Keratinocyte (primary cell): ENCODE measurements at regions not wholly inside any gene's neighbourhood (a gene's known extent, or its start where the extent isn't known, plus 50 kb on each side); places are given as distances from the start of the nearest gene placed in this dataset.

Experiments used
- DNase-seq: peaks from one replicate; pipeline ENCODE4 v3.0.0-alpha.2; 2011; ENCODE audit warnings: low read depth, missing footprints, low spot score
- FAIRE-seq: peaks from 2 replicates; lab custom pipeline; 2011; peaks lifted over from hg19 to GRCh38; lab: Jason Lieb, UNC
- H2AFZ ChIP-seq: 2 replicates; pipeline ENCODE4 v1.6.0; 2012; ENCODE audit warnings: low read length, control low read depth, inconsistent platforms; ENCODE audit not compliant: control insufficient read depth
- H3K27ac ChIP-seq: 2 replicates; pipeline ENCODE4 v1.5.1; 2011; ENCODE audit warnings: low read length; ENCODE audit not compliant: control insufficient read depth, insufficient read depth
- H3K27me3 ChIP-seq: 3 replicates; pipeline ENCODE4 v1.6.0; 2011; ENCODE audit warnings: low read length; ENCODE audit not compliant: control insufficient read depth, insufficient read depth; ENCODE audit errors: extremely low read depth
- H3K36me3 ChIP-seq, 2 experiments: 2 replicates in 1 of 2; 3 replicates in 1 of 2; pipeline ENCODE4 v1.5.1; 2011; ENCODE audit warnings: low read length in 2 of 2, mild to moderate bottlenecking in 1 of 2; ENCODE audit not compliant: control insufficient read depth in 2 of 2, insufficient read depth in 2 of 2; ENCODE audit errors: extremely low read depth in 1 of 2
- H3K4me1 ChIP-seq: 3 replicates; pipeline ENCODE4 v1.5.1; 2011; ENCODE audit warnings: low read length; ENCODE audit not compliant: control insufficient read depth, insufficient read depth; ENCODE audit errors: extremely low read depth
- H3K4me2 ChIP-seq: 3 replicates; pipeline ENCODE4 v1.6.0; 2011; ENCODE audit warnings: low read depth, low read length; ENCODE audit not compliant: control insufficient read depth, insufficient read depth; ENCODE audit errors: extremely low read depth
- H3K4me3 ChIP-seq, 3 experiments: fragments of 200-600 bp in 1 of 3; sonication (generic) in 1 of 3; 2 replicates in 2 of 3; 3 replicates in 1 of 3; pipeline ENCODE4 v1.5.1; 2011 to 2016; ENCODE audit warnings: low read length in 3 of 3, mild to moderate bottlenecking in 3 of 3, control low read depth in 2 of 3, inconsistent platforms in 1 of 3, low read depth in 1 of 3, mixed read lengths in 1 of 3, mixed run types in 1 of 3, moderate library complexity in 1 of 3; ENCODE audit not compliant: control insufficient read depth in 2 of 3, insufficient read depth in 2 of 3; ENCODE audit errors: extremely low read depth in 1 of 3
- H3K79me2 ChIP-seq: 2 replicates; pipeline ENCODE4 v1.6.0; 2012; ENCODE audit warnings: low read length; ENCODE audit not compliant: control insufficient read depth, insufficient read depth
- H3K9ac ChIP-seq: 3 replicates; pipeline ENCODE4 v1.6.0; 2011; ENCODE audit warnings: low read length; ENCODE audit not compliant: control insufficient read depth, insufficient read depth; ENCODE audit errors: extremely low read depth
- H3K9me1 ChIP-seq: 3 replicates; pipeline ENCODE4 v1.6.0; 2011; ENCODE audit warnings: low read length; ENCODE audit not compliant: control insufficient read depth, insufficient read depth; ENCODE audit errors: extremely low read depth
- H3K9me3 ChIP-seq: 2 replicates; pipeline ENCODE4 v1.5.1; 2012; ENCODE audit warnings: low read depth, low read length; ENCODE audit not compliant: control insufficient read depth
- H4K20me1 ChIP-seq: 3 replicates; pipeline ENCODE4 v1.6.0; 2011; ENCODE audit warnings: low read length; ENCODE audit not compliant: control insufficient read depth, insufficient read depth; ENCODE audit errors: extremely low read depth
- EZH2 ChIP-seq: IDR thresholded peaks from one replicate; pipeline ENCODE4 v1.6.1; 2012; ENCODE audit warnings: inconsistent platforms, mild to moderate bottlenecking, low read length, moderate library complexity
- dilution Hi-C: fragments of 300-500 bp; cut with MboI; formaldehyde crosslinking; loops from one replicate; pipeline ENCODE4 v1.7.0; 2020; ENCODE audit warnings: low sequenced_read_pairs; ENCODE audit not compliant: extremely low pct_ligation_motif_present
- TF ChIP-seq, protein P1 (sequence below), 3 experiments: IDR thresholded peaks in 1 of 3; conservative IDR thresholded peaks in 1 of 3; optimal IDR thresholded peaks in 1 of 3; 2 replicates in 2 of 3; 3 replicates in 1 of 3; pipeline versions ENCODE3 to v1.5.1; 2011; ENCODE audit warnings: low read length in 3 of 3, mild to moderate bottlenecking in 3 of 3, moderate library complexity in 2 of 3, control low read depth in 1 of 3, inconsistent platforms in 1 of 3; ENCODE audit not compliant: insufficient read depth in 2 of 3; ENCODE audit errors: extremely low read depth in 1 of 3

DNA sequence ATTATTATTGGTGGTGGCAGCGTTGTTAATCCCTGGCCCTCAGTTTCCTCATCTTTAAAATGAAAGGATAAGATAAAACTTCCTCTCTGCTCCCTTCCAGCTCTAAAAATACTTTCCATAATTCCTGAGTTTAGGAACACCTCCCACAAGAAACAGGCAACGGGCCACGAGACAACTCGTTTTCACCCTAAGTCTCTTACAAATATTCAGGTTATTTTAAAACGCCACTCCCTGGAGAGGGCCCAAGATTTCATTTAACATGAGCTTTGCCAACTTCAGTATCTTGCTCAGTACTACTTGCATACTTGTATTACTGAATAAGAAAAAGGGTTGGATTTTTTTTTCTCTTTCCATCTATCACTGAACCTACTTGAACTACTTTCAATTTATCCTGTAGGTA lies 611.1 kb upstream of the FANCL start:
- DNase-seq (no peak), FAIRE-seq (no peak)
- H2AFZ ChIP-seq, result no peak overlapping the region
- no peaks in the 10 kb centered on the region for H3K4me1 ChIP-seq
- no peak overlapping the region for H3K9ac ChIP-seq
- no peaks in the 10 kb centered on the region for H3K9me1 ChIP-seq
- H3K4me3 ChIP-seq, result no peak overlapping the region
- TF ChIP-seq EZH2, result no peak
- TF ChIP-seq, protein P1, sequence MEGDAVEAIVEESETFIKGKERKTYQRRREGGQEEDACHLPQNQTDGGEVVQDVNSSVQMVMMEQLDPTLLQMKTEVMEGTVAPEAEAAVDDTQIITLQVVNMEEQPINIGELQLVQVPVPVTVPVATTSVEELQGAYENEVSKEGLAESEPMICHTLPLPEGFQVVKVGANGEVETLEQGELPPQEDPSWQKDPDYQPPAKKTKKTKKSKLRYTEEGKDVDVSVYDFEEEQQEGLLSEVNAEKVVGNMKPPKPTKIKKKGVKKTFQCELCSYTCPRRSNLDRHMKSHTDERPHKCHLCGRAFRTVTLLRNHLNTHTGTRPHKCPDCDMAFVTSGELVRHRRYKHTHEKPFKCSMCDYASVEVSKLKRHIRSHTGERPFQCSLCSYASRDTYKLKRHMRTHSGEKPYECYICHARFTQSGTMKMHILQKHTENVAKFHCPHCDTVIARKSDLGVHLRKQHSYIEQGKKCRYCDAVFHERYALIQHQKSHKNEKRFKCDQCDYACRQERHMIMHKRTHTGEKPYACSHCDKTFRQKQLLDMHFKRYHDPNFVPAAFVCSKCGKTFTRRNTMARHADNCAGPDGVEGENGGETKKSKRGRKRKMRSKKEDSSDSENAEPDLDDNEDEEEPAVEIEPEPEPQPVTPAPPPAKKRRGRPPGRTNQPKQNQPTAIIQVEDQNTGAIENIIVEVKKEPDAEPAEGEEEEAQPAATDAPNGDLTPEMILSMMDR (optimal IDR thresholded peaks at IDR 0.05 in 1 of 3, IDR thresholded peaks at IDR 0.05 in 1 of 3, conservative IDR thresholded peaks at IDR 0.05 in 1 of 3; ENCODE audit: extremely low read depth in 1 of 3, insufficient read depth in 2 of 3, low read length in 3 of 3), result no peak
- H3K9me3 ChIP-seq, result no peaks in the 10 kb centered on the region
- no peaks in the 10 kb centered on the region for H4K20me1 ChIP-seq
- H3K36me3 ChIP-seq, result no peaks in the 10 kb centered on the region
- H3K27me3 ChIP-seq, result no peaks in the 10 kb centered on the region
- no peaks in the 10 kb centered on the region for H3K79me2 ChIP-seq
- no peak overlapping the region for H3K27ac ChIP-seq
- no peak overlapping the region for H3K4me2 ChIP-seq
- dilution Hi-C loops, result no loop called here

DNA sequence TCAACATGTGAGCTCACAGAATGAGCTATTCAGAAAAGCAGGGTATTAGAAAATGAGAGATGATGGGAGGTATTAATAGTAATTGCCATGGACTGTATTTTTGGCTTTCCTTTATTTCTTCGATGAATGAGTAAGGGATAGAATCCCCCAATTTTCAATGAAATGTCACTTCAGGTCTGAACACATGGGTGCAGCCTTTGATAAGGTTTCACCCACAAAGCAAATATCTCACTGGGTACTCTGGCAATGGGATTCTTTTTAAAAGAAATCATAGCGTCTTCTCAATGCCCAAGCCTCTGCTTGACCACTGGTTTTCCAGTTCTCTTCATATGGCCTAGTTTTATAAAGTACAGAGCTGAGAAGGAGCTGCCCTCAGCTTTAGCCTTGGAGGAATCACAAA lies 610.5 kb upstream of the FANCL start:
- Histone ChIP-seq H3K27me3 (no peaks in the 10 kb centered on the region), H3K9ac (no peak overlapping the region), H3K36me3 (no peaks in the 10 kb centered on the region), H4K20me1 (no peaks in the 10 kb centered on the region), H3K4me1 (no peaks in the 10 kb centered on the region), H3K9me3 (no peaks in the 10 kb centered on the region), H3K4me2 (no peak overlapping the region), H2AFZ (no peak overlapping the region), H3K27ac (no peak overlapping the region), H3K79me2 (no peaks in the 10 kb centered on the region), H3K4me3 (no peak overlapping the region), H3K9me1 (no peaks in the 10 kb centered on the region)
- FAIRE-seq (no peak), DNase-seq (no peak)
- dilution Hi-C loops, result no loop called here
- TF ChIP-seq, protein P1 (optimal IDR thresholded peaks at IDR 0.05 in 1 of 3, IDR thresholded peaks at IDR 0.05 in 1 of 3, conservative IDR thresholded peaks at IDR 0.05 in 1 of 3; ENCODE audit: extremely low read depth in 1 of 3, insufficient read depth in 2 of 3, low read length in 3 of 3), result no peak
- TF ChIP-seq EZH2, result no peak
